ENCODE measurements at regions not wholly inside any gene's neighbourhood (a gene's known extent, or its start where the extent isn't known, plus 50 kb on each side); places are given as distances from the start of the nearest gene placed in this dataset.
A peak's percentile ranks its signal among the peaks of the same experiment; 100 is the strongest.

GRCh38 chr3:51618496-51618895 lies 52.6 kb upstream of the TEX264 start:
- no peaks in the 10 kb centered on the region for H3K36me3 ChIP-seq (ENCODE audit: insufficient read depth in 1 of 2, low read depth in 1 of 2)
- intact Hi-C loops (cut with DNase I), result no loop called here
- no peaks in the 10 kb centered on the region for H3K27me3 ChIP-seq (ENCODE audit: insufficient read depth in 3 of 3, low read length in 2 of 3)
- H3K27ac ChIP-seq, result no peak overlapping the region
- peaks cover 34% of the 10 kb centered on the region for H3K4me1 ChIP-seq
- H3K4me3 ChIP-seq, result no peak overlapping the region
- TF ChIP-seq CTCF (IDR thresholded peaks at IDR 0.05), result no peak
- DNase-seq, result no peak
- no peak for ATAC-seq
- 92 to 96% (median 93%) methylated on average over 3 of the region's 3 CpGs for WGBS, 3 donors
- no peaks in the 10 kb centered on the region for H3K9me3 ChIP-seq

- 95 to 98% (median 95%) methylated on average over 4 of the region's 4 CpGs for WGBS, 3 donors
- H3K27ac ChIP-seq, result no peak overlapping the region
These were observed 51.1 kb upstream of the TEX264 start for GRCh38 chr3:51619983-51620382.

GRCh38 chr3:51620543-51620942 lies 50.5 kb upstream of the TEX264 start:
- ATAC-seq, result no peak
- no peak overlapping the region for H3K27ac ChIP-seq
- H3K27me3 ChIP-seq (ENCODE audit: insufficient read depth in 3 of 3, low read length in 2 of 3), result no peaks in the 10 kb centered on the region
- H3K36me3 ChIP-seq (ENCODE audit: insufficient read depth in 1 of 2, low read depth in 1 of 2), result peaks cover 0 to 2% of the 10 kb centered on the region in 2 donors
- H3K9me3 ChIP-seq, result no peaks in the 10 kb centered on the region
- no peak for DNase-seq
- H3K4me1 ChIP-seq, result peaks cover 34% of the 10 kb centered on the region
- 57 to 70% (median 58%) methylated on average over 2 of the region's 2 CpGs for WGBS, 3 donors
- no peak overlapping the region for H3K4me3 ChIP-seq
- intact Hi-C loops (cut with DNase I), result no loop called here
- no peak for TF ChIP-seq CTCF (IDR thresholded peaks at IDR 0.05)

More at GRCh38 chr3:51619983-51620382, 51.1 kb upstream of the TEX264 start:
- Histone ChIP-seq H3K36me3 (ENCODE audit: insufficient read depth in 1 of 2, low read depth in 1 of 2) (peaks cover 0 to 2% of the 10 kb centered on the region in 2 donors), H3K4me3 (no peak overlapping the region), H3K4me1 (peaks cover 34% of the 10 kb centered on the region), H3K9me3 (no peaks in the 10 kb centered on the region), H3K27me3 (ENCODE audit: insufficient read depth in 3 of 3, low read length in 2 of 3) (no peaks in the 10 kb centered on the region)
- intact Hi-C loops (cut with DNase I), result no loop called here
- TF ChIP-seq CTCF (IDR thresholded peaks at IDR 0.05), result no peak
- no peak for DNase-seq
- ATAC-seq, result no peak

GRCh38 chr3:51621091-51621892 lies 49.8 kb upstream of the TEX264 start:
- Histone ChIP-seq H3K4me3 (no peak overlapping the region), H3K27ac (peak overlapping the region; percentile 31)
- no peak for TF ChIP-seq CTCF (IDR thresholded peaks at IDR 0.05)

More at GRCh38 chr3:51621091-51621892, 49.8 kb upstream of the TEX264 start:
- H3K4me1 ChIP-seq, result peaks cover 34% of the 10 kb centered on the region
- intact Hi-C loops (cut with DNase I), result no loop called here
- DNase-seq (no peak), ATAC-seq (peak; percentile 34 to 86 (median 72))
- WGBS, 3 donors, result 24 to 44% (median 25%) methylated on average over 2 of the region's 2 CpGs
- no peaks in the 10 kb centered on the region for H3K9me3 ChIP-seq
- no peaks in the 10 kb centered on the region for H3K27me3 ChIP-seq (ENCODE audit: insufficient read depth in 3 of 3, low read length in 2 of 3)
- peaks cover 0 to 2% of the 10 kb centered on the region in 2 donors for H3K36me3 ChIP-seq (ENCODE audit: insufficient read depth in 1 of 2, low read depth in 1 of 2)
